UCSD-AML1 (cell line): ENCODE measurements at regions not wholly inside any gene's neighbourhood (a gene's known extent, or its start where the extent isn't known, plus 50 kb on each side); places are given as distances from the start of the nearest gene placed in this dataset.
"Not testable (repeated sequence)": the region's sequence is repeated elsewhere in the genome, so short reads cannot be mapped to it uniquely, and the experiment has no call there.

ENCODE experiments used
- DNase-seq: peaks from one replicate; lab custom pipeline; 2025; ENCODE audit not compliant: unreplicated experiment; lab: John Stamatoyannopoulos, UW

- DNase-seq: no peak
These were observed 180.4 kb upstream of the DTNBP1 start for GRCh38 chr6:15843226-15843625.

DNA sequence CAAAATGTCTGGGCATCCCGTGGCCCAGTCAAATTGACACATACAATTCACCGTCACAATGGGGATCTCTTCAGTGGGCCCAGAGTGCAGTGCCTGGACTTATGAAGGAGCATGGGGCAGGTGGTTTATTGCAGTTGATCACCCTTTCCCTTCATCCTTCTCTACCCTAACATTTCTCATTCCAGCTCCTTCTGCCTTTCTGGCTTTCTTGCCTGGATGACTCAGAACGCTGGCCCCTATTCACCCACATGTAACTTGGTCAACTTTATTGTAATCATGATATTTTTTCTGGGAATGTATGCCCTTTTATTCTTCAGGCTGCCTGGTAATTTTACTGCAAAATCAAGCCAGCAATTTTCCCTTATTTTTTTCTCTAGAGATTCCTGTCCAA is 179.9 kb upstream of the DTNBP1 start:
- no peak for DNase-seq

GRCh38 chr6:15841937-15842726 is 179.3 kb upstream of the DTNBP1 start:
- DNase-seq: no peak

DNA sequence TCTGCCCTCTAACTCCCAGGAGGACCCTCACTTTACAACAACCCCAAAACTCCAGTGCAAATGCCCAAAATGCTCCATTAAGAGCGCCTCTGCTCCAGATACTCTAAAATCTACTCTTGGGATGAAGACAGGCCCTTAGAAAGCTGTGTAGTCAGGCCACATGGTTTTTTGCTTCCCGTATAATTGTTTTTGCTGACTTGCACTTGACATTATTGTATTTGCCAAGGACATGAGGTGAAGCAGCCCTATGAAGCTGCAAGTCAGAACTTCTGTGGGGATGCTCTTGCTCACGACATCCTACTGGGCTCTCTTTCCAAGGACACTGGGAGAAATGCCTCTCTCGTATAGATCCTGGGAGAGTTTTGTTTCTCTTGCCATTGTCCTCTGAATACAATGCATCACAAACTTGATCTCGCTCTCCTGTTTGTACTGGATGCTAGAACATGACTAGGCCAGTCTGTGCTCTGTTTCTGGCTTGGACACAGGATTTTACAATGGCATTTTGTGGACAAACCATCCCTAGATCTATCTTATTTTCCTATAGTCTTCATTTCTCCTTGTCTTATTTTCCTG is 177.2 kb upstream of the DTNBP1 start:
- no peak for DNase-seq

DNA sequence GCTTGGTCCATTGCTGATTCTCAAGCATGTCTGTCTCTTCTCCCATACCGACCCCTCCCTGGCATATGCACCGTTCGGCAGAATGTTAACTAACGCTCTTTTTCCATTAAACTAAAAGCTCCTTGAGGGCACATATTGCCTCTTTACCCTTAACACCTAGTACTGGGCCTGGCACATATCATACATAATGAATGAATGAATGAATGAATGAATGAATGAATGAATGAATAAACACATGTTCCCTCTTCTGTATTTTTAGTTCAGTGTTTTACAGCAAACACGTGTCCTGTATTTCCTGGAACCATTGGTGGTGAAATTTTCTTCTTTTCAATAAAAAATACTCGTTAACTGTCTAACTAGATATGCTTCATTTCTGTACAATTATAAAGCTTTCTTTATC is 174.4 kb upstream of the DTNBP1 start:
- DNase-seq: no peak

- no peak for DNase-seq
These were observed 170.0 kb upstream of the DTNBP1 start for GRCh38 chr6:15832841-15833240.

DNA sequence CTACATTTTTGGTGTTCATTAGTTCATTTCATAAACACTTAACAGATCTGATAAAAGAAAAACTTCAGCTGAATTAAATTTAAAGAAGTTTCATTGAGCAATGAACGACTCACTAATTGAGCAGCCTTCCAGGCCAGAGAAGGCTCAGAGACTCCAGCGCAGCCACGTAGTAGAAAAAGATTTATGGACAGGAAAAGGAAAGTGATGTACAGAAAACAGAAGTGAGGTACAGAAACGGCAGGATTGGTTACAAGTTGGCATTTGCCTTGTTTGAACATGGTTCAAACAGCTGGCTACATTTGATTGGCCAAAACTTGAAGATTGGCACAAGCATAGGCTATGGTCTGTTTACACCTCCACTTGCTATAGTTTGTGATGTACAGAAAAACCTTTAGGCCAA is 166.3 kb upstream of the DTNBP1 start:
- DNase-seq: no peak

DNA sequence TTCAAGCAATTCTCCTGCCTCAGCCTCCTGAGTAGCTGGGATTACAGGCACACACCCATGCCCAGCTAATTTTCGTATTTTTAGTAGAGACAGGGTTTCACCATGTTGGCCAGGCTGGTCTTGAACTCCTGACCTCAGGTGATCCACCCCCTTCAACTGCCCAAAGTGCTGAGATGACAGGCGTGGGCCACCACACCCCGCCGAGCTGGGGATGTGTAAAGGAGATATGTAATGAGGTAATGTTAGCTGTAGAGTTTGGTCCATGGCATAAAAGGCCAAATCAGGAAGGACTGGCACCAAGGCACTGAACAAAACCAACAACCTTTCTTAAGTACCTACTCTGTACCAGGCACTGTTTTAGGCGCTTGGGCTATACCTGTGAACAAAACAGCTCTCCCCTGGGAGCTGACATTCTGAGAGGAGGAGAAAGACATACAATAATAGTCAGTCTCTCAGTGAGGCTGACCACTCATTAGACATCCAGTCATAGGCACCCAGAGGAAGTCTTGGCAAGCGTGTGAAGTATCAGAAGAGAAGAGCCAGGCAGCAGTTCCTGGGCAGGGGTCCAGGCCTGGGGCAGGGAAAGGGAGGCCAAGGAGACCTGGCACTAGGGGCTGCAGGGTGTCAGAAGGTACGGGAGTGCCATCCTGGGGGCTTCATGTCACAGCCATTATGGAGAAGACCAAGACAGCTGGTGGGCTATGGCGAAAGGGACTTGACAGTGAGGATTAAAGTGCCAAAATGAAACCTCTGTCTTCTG is 164.8 kb upstream of the DTNBP1 start:
- no peak for DNase-seq

GRCh38 chr6:15826814-15827318 is 164.0 kb upstream of the DTNBP1 start:
- no peak for DNase-seq

DNA sequence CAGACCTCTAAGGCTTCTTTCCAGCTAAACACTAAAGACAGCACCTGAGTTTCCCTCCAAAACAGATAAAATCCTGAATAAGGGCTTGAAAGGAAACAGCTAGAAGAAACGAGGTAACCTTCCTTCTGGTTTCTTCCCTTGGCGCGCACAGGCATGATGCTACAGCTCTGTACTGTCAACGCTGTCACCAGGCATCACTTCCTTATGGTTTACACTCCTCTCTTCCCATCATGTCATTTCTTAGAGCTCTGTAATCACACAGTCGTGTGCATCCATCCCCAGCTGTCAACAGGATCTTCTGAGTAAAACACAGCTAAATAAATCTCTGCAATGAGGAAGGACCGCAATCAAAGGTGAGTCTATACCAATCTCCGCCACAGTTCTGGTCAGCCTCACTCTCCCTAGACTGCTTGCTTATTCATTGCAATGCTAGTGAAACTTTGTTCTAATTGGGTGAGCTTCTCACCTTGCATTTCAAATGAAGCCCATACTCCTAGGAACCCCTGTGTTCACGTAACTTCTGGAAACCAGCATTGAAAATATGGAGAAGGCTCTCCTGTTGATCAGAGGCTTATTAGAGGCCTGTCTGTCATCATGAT is 162.6 kb upstream of the DTNBP1 start:
- DNase-seq: no peak

DNA sequence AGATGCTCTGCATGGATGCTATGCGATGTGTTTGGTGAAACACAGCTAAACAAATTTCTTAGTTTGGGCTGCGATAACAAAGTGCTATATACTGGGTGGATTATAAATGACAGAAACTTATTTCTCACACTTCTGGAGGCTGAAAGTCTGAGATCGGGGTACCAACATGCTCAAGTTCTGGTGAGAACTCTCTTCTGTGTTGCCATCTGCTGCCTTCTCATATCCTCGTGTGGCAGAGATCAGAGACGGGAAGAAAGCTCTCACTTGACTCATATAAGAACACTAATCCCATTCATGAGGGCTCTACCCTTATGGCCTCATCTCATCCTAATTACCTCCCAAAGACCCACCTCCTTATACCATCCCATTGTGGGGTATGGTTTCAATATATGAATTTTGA is 162.0 kb upstream of the DTNBP1 start:
- DNase-seq: no peak

DNA sequence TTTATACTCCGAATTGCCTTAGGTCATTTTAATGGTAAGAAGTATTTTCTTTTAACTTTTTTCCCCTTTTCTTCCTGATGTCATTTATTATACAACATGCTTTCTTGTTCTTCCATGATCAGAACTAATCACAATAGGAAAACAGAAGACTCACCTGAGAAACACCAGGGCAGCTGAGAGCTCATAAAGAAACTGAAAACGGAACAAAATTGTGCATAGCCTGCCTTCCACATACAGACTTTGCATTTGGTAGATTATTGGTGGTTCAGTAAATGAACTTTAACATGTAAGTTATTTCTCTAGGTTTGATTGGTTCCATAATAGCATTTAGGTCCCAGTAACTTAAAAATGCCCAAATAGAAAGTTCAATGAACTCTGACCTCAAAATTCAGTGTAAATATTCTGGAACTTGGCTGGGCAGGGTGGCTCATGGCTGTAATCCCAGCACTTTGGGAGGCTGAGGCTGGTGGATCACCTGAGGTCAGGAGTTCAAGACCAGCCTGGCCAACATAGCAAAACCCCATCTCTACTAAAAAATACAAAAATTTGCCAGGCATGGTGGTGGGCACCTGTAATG is 161.1 kb upstream of the DTNBP1 start:
- DNase-seq: no peak

GRCh38 chr6:15822835-15823234 is 160.0 kb upstream of the DTNBP1 start:
- no peak for DNase-seq

DNA sequence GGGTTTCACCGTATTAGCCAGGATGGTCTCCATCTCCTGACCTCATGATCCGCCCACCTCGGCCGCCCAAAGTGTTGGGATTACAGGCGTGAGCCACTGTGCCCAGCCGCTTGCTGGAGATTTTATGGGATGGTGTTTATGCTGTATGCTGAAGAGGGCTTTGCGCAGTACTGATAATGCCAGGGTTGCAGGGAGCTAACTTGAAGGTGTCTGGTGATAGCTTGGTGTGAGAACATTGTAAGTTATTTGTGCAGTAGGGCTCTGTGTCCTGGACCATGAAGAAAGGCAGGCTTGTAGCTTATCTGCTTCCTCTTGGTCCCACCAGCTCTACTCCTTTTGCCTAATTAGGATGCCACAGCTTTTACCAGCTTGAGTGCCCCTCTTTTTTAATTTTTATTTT is 157.0 kb upstream of the DTNBP1 start:
- DNase-seq: no peak

DNA sequence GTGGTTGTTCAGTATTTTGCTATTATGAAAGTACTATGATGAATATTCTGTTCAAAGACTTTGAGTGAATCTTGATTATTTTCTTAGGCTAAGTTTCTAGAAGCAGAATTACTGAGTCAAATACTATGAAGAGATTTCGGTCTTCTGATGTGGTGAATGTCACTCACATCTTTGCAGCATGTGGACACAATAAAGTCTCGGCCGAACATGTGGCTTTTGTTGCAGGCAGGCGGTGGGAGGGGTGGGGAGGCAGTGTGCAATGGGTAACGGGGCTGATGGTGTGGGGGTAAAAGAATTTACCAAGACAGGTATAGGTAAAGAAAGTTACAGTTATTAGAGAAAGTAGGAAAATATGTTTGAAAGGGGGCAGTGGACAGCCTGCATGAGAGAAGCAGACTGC is 156.4 kb upstream of the DTNBP1 start:
- DNase-seq: no peak

- no peak for DNase-seq
These were observed 155.7 kb upstream of the DTNBP1 start for GRCh38 chr6:15818491-15818890.

- DNase-seq: no peak
These were observed 155.2 kb upstream of the DTNBP1 start for GRCh38 chr6:15818044-15818443.

- DNase-seq: no peak
These were observed 154.3 kb upstream of the DTNBP1 start for GRCh38 chr6:15817100-15817499.

DNA sequence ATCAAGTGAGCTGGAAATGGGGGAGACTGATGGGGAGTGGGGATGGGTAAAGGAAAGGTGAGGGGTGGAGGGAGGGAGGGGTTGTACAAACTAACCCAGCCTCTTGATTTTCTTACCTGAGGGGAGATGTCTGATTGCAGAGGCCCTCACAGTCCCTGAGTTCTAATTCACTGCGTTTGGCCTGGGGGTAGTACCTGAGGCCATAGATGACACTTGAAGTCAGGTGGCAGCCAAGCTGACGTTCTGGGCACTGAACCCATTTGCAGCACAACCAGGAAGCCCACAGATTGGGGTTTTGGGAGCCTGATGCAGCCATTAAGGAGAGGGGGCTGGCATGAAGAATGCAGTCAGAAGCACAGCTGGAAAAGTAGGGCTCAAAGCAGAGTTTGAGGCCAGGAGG is 153.8 kb upstream of the DTNBP1 start:
- DNase-seq: no peak

GRCh38 chr6:15813698-15814097 is 150.9 kb upstream of the DTNBP1 start:
- DNase-seq: not testable (repeated sequence)

- DNase-seq: no peak
These were observed 148.3 kb upstream of the DTNBP1 start for GRCh38 chr6:15811107-15811506.
